ENCODE measurements at regions not wholly inside any gene's neighbourhood (a gene's known extent, or its start where the extent isn't known, plus 50 kb on each side); places are given as distances from the start of the nearest gene placed in this dataset.

- whole genome bisulfite sequencing: 78% methylated on average over 1 of the region's 1 CpG
- no peak for DNase-seq (ENCODE audit: low spot score in 2 of 2)
Observed at GRCh38 chr7:119102291-119102690, 877.8 kb downstream of the ANKRD7 start.

GRCh38 chr7:119105381-119105780, 880.9 kb downstream of the ANKRD7 start:
- no peaks in the 10 kb centered on the region for H3K4me1 ChIP-seq
- no peak overlapping the region for H3K27ac ChIP-seq
- H3K4me3 ChIP-seq: no peak overlapping the region
- 33% methylated on average over 1 of the region's 1 CpG for WGBS
- no peaks in the 10 kb centered on the region for H3K36me3 ChIP-seq
- no peak for TF ChIP-seq POLR2A (IDR thresholded peaks at IDR 0.05)
- H3K9me3 ChIP-seq: no peaks in the 10 kb centered on the region
- H3K27me3 ChIP-seq: no peaks in the 10 kb centered on the region
- no peak for DNase-seq (ENCODE audit: low spot score in 2 of 2)

More at GRCh38 chr7:119102291-119102690, 877.8 kb downstream of the ANKRD7 start:
- Histone ChIP-seq H3K9me3 (no peaks in the 10 kb centered on the region), H3K36me3 (no peaks in the 10 kb centered on the region), H3K27me3 (no peaks in the 10 kb centered on the region), H3K4me3 (no peak overlapping the region), H3K4me1 (no peaks in the 10 kb centered on the region), H3K27ac (no peak overlapping the region)
- no peak for TF ChIP-seq EP300 (IDR thresholded peaks at IDR 0.05)
- TF ChIP-seq POLR2A (IDR thresholded peaks at IDR 0.05): no peak
- no peak for TF ChIP-seq CTCF (IDR thresholded peaks at IDR 0.05)
- no peak for TF ChIP-seq POLR2AphosphoS5 (IDR thresholded peaks at IDR 0.05)

- Histone ChIP-seq H3K4me3 (no peak overlapping the region), H3K4me1 (no peaks in the 10 kb centered on the region), H3K9me3 (no peaks in the 10 kb centered on the region), H3K27ac (no peak overlapping the region), H3K36me3 (no peaks in the 10 kb centered on the region), H3K27me3 (no peaks in the 10 kb centered on the region)
- TF ChIP-seq POLR2A (IDR thresholded peaks at IDR 0.05) (no peak), CTCF (IDR thresholded peaks at IDR 0.05) (no peak), POLR2AphosphoS5 (IDR thresholded peaks at IDR 0.05) (no peak), EP300 (IDR thresholded peaks at IDR 0.05) (no peak)
- no peak for DNase-seq (ENCODE audit: low spot score in 2 of 2)
- 84% methylated on average over 8 of the region's 8 CpGs for WGBS
Observed at GRCh38 chr7:119123326-119123725, 898.8 kb downstream of the ANKRD7 start.

- TF ChIP-seq CTCF (IDR thresholded peaks at IDR 0.05) (no peak), POLR2A (IDR thresholded peaks at IDR 0.05) (no peak), POLR2AphosphoS5 (IDR thresholded peaks at IDR 0.05) (no peak), EP300 (IDR thresholded peaks at IDR 0.05) (no peak)
- WGBS: 66% methylated on average over 3 of the region's 3 CpGs
- no peak for DNase-seq (ENCODE audit: low spot score in 2 of 2)
Observed at GRCh38 chr7:119127706-119128105, 903.2 kb downstream of the ANKRD7 start.

GRCh38 chr7:119132436-119132835, 907.9 kb downstream of the ANKRD7 start:
- Histone ChIP-seq H3K9me3 (no peaks in the 10 kb centered on the region), H3K4me1 (no peaks in the 10 kb centered on the region), H3K4me3 (no peak overlapping the region), H3K27ac (no peak overlapping the region), H3K36me3 (no peaks in the 10 kb centered on the region), H3K27me3 (no peaks in the 10 kb centered on the region)
- TF ChIP-seq POLR2AphosphoS5 (IDR thresholded peaks at IDR 0.05) (no peak), CTCF (IDR thresholded peaks at IDR 0.05) (no peak), EP300 (IDR thresholded peaks at IDR 0.05) (no peak), POLR2A (IDR thresholded peaks at IDR 0.05) (no peak)
- no peak for DNase-seq (ENCODE audit: low spot score in 2 of 2)

More at GRCh38 chr7:119127706-119128105, 903.2 kb downstream of the ANKRD7 start:
- no peak overlapping the region for H3K27ac ChIP-seq
- H3K4me1 ChIP-seq: no peaks in the 10 kb centered on the region
- no peaks in the 10 kb centered on the region for H3K36me3 ChIP-seq
- H3K4me3 ChIP-seq: no peak overlapping the region
- H3K27me3 ChIP-seq: no peaks in the 10 kb centered on the region
- no peaks in the 10 kb centered on the region for H3K9me3 ChIP-seq

DNA sequence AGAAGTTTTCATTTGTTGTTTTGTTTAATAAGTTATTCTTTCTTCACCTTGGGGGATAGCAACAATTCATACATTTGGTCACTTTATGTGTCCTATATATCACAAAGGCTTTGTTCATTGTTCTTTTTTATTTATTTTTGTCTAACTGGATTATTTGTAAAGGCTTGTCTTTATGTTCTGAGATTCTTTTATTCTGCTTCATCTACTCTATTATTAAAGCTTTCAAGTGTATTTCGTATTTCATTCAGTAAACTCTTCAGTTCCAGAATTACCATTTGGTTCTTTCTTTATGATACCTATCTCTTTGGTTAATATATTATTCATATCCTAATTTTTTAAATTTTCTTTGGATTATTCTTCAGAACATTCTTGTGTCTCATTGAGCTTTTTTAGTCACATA, 942.9 kb downstream of the ANKRD7 start:
- no peak for DNase-seq (ENCODE audit: low spot score in 2 of 2)
- Histone ChIP-seq H3K36me3 (no peaks in the 10 kb centered on the region), H3K4me1 (no peaks in the 10 kb centered on the region), H3K27me3 (no peaks in the 10 kb centered on the region), H3K9me3 (peaks cover 10% of the 10 kb centered on the region), H3K4me3 (no peak overlapping the region), H3K27ac (no peak overlapping the region)
- TF ChIP-seq EP300 (IDR thresholded peaks at IDR 0.05) (no peak), POLR2AphosphoS5 (IDR thresholded peaks at IDR 0.05) (no peak), CTCF (IDR thresholded peaks at IDR 0.05) (no peak), POLR2A (IDR thresholded peaks at IDR 0.05) (no peak)
- WGBS: 92% methylated on average over 1 of the region's 1 CpG
